HG02623 (cell line): ENCODE measurements at regions not wholly inside any gene's neighbourhood (a gene's known extent, or its start where the extent isn't known, plus 50 kb on each side); places are given as distances from the start of the nearest gene placed in this dataset.

Source experiments
- ATAC-seq: cut with Tn5 transposase; IDR thresholded peaks from one replicate; pipeline ENCODE4 v1.9.1; 2021; ENCODE audit warnings: moderate library complexity; ENCODE audit not compliant: unreplicated experiment

DNA sequence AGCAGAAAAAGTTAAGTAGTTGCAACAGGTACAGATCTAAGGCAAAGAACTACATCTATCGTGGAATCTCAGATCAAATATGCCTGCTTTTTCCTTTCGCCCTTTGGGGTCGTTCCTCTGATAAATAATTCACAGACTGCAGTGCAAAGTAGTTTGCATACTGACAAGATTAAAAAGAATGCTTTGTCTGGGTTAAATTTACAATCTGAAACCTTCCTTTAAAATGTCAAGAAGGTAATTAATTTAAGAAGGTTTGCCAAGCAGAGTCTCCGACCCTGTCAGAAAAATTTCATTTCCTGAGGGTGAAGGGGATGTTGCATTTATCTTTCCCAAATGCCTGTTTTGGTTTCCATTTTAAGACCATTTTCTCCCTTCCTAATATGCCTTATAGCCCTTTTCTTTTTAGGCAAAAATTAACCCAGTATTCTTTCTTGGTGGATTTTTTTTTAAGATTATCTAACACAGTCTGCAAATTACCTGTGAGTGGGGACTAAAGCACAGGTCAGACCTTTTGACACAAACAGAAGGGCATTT, 406.9 kb downstream of the LRIG3 start:
- no peak for ATAC-seq

DNA sequence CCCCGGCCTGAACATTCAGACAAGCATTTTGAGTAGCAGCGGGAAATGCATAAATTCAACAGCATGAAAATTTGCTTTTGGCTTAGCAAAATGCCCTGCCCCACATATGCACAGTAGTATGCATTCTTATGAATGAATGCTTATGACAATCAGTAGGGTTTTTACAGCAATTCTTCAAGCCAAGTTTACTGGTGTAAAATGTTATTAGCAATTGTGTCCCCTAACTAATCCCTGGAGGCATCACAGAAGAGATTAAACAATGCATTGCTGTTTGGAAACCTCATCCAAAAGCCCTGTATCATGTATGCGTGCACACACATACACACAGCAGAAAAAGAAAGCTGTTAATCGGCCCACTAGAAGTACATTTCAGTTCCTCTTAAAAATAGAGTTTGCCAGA, 406.5 kb downstream of the LRIG3 start:
- no peak for ATAC-seq

DNA sequence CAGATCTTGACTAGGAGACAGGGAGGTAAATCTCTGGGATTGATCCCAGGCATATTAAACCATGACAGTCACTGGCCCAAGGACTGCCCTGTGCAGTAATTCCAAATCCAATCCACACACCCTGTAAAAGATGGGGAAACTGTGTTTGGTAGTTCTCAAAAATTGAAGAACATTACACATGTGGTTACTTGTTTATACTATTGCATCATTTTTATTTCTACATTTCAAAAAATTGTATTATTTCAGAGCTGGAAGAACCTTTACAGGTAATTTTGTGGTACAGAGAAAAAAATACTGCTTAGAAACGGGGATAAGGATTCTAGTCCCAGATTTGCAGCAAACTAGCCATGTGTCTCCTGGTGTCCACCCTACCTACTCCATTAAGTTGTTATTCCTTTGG, 400.5 kb downstream of the LRIG3 start:
- ATAC-seq, result no peak

DNA sequence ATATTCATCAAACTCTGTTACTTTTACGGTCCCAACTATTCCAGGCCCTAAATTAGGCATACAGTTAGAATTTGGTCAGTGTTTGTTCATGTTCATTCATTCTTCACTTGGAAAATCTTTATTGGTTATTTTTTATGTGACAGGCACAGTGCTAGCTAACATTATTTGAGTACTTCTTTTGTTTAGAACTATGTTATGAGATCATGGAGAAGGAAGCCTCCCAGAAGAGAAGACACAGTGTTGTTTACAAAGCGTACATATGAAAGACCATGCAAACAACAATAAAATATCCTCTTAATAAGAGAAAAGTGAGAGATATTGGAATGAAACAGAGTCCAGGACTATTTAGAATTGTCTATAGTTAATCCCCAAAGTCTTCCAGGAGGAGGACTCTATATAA, 399.2 kb downstream of the LRIG3 start:
- ATAC-seq, result no peak

DNA sequence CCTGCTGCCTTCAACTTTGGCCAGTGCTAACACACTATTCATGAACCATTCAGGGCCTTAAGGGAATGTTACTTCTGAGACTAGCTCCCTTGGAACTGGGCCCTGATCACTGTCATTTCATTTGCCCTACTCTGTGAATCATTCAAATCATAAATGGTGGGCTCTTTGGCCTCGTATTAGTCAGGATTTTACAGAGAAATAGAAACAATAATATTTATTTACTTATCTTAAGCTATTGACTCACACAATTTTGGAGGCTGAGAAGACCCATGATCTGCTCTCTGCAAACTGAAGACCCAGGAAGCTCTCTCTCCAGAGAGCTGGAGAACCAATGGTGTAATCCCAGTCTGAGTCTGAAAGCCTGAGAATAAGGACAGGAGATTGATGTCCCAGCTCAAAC, 398.5 kb downstream of the LRIG3 start:
- no peak for ATAC-seq

DNA sequence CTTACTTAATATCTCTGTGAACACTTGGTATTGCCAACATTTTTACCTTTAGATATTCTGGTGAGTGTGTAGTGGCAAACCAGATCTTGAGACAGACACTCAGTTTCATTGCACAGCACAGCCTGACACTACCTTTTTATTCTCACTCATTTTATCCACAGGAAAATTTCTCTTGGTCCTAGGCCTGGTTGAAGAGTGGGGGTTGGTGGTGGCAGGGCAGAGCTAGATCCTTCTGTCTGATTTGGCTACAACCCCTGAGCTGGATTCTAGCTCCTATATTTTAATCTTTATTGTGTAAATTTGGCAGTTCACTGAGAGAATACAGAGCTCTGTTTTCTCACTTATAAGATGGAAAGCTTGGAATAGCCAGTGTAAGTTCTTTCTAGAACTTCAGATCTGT, 396.9 kb downstream of the LRIG3 start:
- no peak for ATAC-seq

DNA sequence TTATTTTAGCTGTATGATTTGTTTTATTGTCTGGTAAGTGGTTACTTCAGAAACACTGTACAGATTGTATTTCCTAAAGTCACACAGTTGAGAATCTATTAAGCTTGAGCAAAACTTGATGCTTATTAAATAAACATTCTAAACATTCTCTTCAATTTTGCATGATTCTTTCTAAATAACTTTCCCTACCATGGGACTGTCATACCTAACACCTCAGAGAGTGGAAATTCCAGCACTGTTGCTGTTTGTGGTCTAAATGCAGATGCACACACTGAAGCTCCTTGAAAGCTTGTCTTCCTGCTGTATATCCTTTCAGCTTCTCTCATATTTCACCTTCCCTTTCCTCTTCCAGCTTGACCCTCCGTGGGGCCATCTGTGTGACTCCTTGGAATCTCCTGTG, 392.0 kb downstream of the LRIG3 start:
- ATAC-seq, result no peak

DNA sequence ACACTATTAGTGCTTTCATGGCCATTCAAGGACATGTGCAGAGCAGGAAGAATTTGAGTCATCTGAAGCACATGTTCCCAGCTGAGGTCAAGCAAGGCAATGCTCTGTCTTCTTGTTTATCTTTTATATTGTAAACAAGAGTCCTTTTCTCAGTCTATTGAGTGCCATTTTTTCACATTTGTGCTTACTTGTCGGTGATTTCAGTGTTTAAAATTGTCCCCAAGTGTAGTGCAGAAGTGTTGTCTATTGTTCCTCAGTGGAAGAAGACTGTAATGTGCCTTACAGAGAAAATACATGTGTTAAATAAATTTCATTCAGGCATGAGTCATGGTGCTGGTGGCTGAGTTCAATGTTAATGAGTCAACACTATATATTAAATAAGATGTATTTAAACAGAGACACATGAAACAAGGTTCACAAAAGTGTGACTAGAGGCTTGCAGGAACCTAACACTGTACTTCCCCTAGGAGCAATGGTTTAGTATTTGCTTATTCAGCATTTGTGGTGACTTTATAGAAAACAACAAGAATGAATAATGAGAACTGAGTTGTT, 391.1 kb downstream of the LRIG3 start:
- no peak for ATAC-seq

DNA sequence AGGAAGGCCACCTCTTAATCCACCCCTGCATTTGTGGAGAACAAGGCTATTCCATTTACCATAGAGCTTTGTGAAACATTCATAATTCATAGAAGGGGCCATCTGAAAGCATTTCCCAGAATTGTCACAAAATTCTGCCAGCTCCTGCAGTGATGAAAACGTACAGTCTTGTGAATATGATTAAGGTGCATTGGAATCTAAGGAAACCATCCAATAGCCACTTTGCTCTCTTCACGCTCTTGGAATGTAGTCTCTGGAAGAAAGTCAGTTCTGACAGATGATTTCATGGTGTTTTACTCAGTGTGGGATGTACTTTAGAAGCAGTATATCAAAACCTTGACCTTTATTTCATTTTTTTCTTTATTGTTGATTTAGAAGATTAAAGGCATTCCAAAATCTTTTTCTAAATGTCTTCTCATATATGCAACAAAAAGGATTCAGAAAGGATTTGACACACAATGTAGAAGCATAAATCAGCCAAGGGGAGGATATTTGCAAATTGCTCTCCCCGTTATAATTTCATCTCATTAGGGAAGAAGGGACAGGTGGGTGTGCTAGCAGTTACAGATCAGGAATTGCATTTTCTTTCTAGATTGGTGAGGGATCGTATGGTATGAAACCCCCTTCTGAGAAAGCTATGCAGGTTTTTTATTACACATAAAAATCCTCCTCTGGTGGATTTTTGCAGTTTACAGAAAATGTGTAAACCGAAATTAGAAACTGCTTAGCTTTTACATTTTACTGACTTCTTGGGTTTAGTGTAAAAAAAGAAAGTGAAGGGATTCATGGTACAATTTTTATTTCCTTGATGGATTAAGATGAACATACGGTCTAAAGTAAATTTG, 390.2 kb downstream of the LRIG3 start:
- no peak for ATAC-seq

DNA sequence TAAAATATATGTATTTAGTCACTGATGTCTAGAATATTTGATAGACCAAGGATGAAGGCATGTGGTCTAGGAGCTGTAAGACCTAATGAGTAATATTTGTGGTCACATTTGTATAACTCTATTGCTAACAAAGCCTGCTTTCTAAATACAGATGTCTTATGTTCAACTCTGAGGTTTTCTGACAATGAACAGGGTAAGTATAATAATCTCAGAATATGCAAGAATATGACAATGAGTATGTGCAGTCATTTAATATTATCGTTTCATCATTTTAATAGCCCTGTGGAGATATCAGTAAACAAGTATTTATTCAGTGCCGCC, 389.6 kb downstream of the LRIG3 start:
- no peak for ATAC-seq

DNA sequence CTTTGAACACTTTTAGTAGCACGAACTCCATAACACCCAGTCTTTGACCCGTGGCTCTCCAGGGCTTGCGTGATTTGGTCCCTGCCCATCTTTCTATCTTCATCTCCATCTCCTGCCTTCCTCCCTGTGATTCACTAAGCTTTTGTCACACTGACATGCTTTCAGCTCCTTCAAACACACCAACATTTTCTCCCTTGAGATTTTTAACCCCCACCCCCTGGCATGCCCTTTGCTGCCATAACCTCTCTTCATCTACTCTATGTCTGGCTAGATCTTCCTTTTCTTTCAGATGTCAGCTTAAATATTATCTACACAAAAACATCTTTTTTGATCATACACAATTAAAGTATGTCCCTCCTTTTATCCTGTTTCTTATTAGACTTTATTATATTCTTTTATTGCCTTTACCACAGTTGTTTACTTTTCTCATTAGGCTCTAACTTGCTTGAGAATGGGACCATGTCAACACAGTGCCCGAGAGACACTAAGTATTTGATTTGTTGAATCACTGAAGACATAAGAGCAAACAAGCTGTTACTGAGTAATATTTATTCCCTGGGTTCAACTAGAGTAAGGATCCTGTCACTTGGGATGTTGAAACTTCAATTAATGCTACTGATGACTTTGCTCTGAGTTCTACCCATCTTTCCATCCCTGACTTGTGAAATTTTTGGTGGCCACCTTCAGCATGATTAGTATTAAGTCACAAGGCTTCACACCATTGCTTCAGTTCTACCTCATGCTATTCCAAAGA, 387.3 kb downstream of the LRIG3 start:
- ATAC-seq, result no peak

DNA sequence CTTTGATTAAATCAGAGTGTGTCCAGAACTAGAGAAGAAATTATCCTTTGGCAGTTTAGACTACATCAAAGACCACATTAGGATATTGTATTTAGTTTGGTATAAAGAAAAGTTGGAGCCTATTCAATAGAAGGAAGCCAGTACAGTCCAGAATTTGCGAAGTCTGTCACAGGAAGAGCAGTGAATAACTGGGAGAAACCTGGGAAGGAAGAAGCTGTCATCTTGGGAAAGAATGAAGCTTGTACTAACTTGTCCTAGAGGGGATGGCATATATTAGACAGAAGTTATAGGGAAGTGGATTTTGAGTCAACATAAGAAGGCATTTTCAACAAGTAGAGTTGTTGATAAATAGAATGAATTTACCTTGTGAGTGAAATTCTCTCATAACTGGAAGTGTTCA, 386.7 kb downstream of the LRIG3 start:
- no peak for ATAC-seq

DNA sequence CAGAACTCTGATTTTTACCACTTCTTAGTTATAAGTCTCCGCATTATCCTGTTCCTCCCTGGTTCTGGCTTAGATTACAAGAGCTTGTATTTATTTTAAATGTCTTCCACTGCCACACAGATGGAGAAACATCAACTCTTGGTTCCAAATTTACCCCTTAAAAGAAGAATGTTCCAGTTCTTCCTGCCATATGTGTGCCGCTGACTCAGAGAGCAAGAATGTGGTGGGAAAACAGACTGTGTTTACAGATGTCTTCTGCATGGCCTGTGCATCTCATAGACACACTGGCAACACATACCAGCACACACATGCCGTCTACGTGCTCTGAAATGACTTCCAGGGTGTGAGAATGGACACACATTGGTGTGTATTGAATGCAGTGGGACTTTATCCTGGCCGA, 383.0 kb downstream of the LRIG3 start:
- no peak for ATAC-seq

DNA sequence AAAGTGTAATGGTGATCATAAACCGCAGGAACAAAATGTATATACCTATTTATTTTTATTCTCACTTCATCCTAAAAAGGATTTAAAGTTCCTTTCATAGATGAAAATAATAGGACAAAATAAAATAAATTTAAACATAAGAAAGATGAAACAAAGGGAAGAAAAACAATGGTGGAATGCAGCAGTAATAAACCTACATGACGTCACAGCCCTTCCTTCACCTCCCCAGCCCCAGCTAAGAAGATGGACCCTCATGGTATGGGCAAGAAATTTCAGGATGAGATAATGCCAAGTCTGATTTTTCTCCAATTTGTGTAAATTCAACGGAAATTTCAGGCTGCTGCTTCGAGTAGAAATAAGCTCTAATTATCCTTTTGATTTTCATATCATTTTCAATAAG, 381.0 kb downstream of the LRIG3 start:
- no peak for ATAC-seq

DNA sequence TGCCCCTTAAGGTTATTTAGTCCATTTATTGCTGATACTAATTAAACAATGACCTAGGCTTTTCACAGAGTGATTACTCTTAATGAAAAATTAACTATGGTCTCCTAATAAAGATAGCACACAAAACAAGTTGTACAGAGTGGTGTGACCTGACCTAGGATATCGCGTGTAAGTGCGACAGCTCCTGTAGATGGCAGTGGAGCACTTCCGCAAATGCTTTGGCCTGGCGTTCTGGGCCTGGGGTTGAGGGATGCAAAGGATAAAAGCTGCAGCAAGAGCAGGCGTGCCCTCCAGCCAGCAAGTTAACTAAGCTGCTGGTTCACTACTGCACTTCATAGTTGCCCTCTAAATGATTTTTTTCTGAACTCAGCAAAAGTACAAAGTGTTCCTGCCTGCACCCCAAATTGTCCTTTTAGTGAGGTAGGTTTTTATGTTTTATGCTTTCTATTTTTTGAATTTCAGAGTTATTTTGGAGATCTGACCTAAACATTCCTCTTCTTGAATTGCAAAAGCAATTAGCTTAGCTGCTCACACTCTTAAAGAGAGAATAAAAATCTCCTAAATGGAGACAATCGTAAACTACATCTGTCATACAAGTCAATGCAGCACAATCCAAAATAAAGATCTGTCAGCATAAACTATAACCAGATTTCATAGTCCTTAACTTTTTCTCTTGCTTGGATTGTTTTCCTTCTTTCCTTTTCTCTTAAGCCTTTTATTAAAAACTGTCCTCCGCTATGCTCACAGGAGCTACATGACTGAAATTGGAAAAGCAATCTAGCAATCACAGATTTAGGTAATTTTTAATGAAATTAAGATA, 379.6 kb downstream of the LRIG3 start:
- ATAC-seq, result no peak

DNA sequence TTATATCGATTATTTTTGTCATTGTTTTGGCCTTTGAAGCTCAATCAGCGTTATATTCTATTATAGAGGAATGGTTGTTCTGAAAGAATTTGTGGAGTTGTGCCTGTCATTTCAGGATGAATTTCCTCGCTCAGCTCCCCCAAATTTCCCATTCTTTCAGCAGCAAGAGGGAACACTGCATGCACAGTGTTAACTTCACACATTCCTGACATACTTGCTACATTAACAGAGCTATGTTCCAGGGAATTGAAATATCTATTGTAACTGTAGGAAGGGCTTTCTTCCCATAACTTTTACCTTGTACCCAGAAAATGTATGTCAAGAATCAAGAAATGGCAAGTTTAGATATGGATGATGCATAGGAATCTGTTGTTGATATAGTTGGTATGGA, 379.0 kb downstream of the LRIG3 start:
- no peak for ATAC-seq

DNA sequence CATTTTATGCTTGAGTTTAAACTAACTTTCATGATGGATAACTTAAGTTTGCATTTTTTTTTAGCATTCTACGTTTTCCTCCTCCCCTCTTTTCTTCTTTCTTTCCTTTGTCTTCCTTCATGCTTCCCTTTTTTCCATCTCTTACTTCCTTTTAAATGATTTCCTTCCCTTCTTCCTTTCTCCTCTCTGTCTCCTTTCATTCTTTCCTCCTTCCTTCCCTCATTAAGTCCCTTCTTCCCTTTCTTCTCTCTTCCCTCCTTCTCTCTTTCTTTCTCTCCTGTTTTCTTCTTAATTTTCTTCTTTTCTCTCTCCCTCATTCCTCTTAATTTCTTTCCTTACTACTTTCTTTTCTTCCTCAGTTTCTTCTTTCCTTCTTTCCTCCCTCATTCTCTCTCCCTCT, 376.0 kb downstream of the LRIG3 start:
- ATAC-seq, result no peak

DNA sequence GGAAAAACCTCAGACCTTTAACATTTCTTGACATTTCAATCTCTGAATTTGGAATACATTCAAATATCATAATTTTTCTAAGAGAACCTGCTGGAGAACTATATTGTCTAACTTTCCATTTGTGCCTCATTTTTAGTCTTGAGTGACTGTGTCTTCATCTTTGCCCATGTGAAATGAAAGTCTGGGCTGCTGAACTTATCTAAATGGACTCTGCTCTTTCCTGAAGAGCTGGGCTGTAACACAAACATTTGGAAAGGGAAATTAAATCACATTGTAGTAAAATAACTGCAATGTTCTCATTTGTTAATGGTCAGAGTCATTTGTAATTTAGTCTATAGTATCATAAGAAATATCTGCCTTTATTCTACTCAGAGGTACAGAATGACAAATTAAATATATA, 373.1 kb downstream of the LRIG3 start:
- no peak for ATAC-seq

DNA sequence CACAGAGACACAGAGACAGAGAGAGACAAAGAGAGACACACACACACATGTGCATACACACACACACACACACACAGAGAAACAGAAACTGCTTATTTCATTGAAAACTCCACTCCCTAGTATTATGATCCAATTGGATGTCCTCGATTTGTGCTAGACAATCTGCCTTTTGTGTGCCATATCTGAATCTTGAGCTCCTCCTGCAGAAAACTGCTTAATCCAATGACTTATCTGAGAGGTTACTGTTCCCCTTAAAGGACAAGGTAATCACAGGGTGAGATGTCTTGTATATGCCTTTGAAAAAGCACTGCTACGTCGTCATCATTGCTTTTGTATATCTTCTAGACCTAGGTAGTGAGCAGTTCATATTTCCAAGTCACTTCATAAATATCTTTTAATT, 371.5 kb downstream of the LRIG3 start:
- no peak for ATAC-seq

DNA sequence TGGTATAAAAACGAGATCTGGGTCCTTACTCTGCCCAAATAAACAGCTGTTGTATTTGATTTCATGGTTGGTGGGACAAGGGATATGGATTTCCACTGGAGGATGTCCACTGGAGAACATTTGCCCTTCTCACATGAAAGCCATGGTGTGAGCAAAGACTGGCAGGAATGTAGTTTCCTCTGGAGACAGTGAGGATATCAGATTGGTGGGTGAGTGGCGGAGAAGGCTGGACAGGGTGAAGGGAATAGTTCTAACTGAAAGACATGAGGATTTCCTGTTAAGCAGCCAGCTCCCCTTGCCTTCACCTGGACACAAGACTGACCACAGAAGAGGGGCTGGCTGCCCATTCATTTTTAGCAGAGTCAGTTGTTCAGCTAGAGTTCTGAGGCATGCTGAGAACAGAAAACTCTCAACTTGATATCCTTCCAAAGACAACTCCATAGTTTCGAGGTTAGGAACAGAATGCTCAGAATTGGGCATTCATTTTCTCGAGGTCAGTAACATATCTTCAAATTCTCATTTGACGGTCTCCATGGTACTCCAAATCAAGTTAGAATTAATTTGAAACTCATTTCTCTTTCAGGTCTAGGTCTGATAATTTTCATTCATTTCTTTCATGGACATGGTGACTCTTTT, 365.7 kb downstream of the LRIG3 start:
- no peak for ATAC-seq

DNA sequence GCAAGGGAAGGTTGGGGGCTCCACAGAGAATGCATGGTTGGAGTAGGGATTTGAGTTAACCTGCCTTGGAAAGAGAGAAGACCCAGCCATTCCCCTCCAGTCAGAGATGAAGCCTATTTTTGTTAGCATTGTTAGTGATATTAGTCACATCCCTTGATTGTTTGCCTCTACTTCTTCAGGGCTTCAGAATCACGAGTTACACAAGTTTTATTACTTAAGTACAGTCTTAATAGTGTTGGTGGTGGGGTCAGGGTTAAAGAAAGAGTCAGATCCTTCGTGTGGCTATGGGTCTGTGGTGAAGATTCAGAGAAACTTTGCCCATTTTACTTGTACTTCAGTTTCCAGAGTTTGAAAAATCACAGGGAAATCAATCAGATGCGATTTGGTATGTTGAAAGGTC, 363.1 kb downstream of the LRIG3 start:
- ATAC-seq, result no peak
